Activated CD8-positive, alpha-beta T cell treated with anti-CD3 and anti-CD28 coated beads for 36 hours (primary cell): ENCODE measurements at regions not wholly inside any gene's neighbourhood (a gene's known extent, or its start where the extent isn't known, plus 50 kb on each side); places are given as distances from the start of the nearest gene placed in this dataset.

Source experiments
- ATAC-seq: fragments of 200-7000 bp; cut with Tn5 transposase; one replicate; pipeline ENCODE4 v1.10.0; 2021; ENCODE audit warnings: mild to moderate bottlenecking, moderate library complexity
- CTCF ChIA-PET: fragments of 350-600 bp; sonication (Branson Sonifier 250); formaldehyde crosslinking; loops from one replicate; lab custom pipeline; 2021; ENCODE audit warnings: antibody characterized with exemption; lab: Charles Lee
- POLR2A ChIA-PET: fragments of 350-600 bp; sonication (Branson Sonifier 250); formaldehyde crosslinking; loops from one replicate; lab custom pipeline; 2021; ENCODE audit warnings: antibody characterized with exemption; lab: Charles Lee
- DNase-seq: peaks from one replicate; pipeline ENCODE4 v3.0.0-alpha.2; 2020
- H3K27ac Mint-ChIP-seq: one replicate; pipeline ENCODE4 v1.8.0; 2021; ENCODE audit warnings: mild to moderate bottlenecking, mixed read lengths
- H3K27me3 Mint-ChIP-seq: one replicate; pipeline ENCODE4 v1.8.0; 2021; ENCODE audit warnings: mixed read lengths
- H3K36me3 Mint-ChIP-seq: one replicate; pipeline ENCODE4 v1.8.0; 2021; ENCODE audit warnings: low read depth, mixed read lengths
- H3K4me1 Mint-ChIP-seq: one replicate; pipeline ENCODE4 v1.8.0; 2021; ENCODE audit warnings: low read depth, mixed read lengths
- H3K4me3 Mint-ChIP-seq: one replicate; pipeline ENCODE4 v1.8.0; 2021; ENCODE audit warnings: mild to moderate bottlenecking, moderate library complexity, mixed read lengths
- H3K9me3 Mint-ChIP-seq: one replicate; pipeline ENCODE4 v1.8.0; 2021; ENCODE audit warnings: mixed read lengths
- CTCF ChIP-seq: fragments of 200-600 bp; IDR thresholded peaks from one replicate; pipeline ENCODE4 v1.8.0; 2022; ENCODE audit warnings: antibody characterized with exemption, mild to moderate bottlenecking
- intact Hi-C: fragments of 100-400 bp; cut with micrococcal nuclease; formaldehyde crosslinking; loops from one replicate; pipeline ENCODE4 v1.10.0; 2022

DNA sequence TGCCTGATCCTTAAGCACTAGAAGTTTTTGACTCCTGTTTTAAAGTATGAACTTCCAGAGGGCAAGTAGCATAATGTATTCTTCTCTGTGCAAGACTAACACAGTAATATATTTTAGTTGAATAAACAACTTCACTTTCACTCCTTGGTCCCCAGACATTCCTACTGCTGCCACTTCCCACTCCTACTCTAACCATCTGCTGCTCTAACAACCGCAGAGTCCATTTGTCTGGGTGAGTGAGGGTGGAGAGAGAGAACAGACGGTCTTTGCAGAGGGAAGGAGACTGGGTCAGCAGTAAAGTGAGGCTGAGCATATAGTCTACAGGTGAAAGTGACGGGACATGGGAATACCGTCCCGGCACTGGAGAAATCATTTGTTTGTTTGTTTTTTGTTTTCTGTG, 301.0 kb upstream of the SLCO3A1 start:
- Mint-ChIP-seq H3K4me1 (no peaks in the 10 kb centered on the region), H3K9me3 (no peaks in the 10 kb centered on the region), H3K27me3 (no peaks in the 10 kb centered on the region), H3K27ac (no peak overlapping the region), H3K36me3 (no peaks in the 10 kb centered on the region), H3K4me3 (no peak overlapping the region)
- ChIA-PET POLR2A (no interaction called here), CTCF (no interaction called here)
- no peak for TF ChIP-seq CTCF
- no peak for ATAC-seq
- no peak for DNase-seq
- intact Hi-C loops = no loop called here

DNA sequence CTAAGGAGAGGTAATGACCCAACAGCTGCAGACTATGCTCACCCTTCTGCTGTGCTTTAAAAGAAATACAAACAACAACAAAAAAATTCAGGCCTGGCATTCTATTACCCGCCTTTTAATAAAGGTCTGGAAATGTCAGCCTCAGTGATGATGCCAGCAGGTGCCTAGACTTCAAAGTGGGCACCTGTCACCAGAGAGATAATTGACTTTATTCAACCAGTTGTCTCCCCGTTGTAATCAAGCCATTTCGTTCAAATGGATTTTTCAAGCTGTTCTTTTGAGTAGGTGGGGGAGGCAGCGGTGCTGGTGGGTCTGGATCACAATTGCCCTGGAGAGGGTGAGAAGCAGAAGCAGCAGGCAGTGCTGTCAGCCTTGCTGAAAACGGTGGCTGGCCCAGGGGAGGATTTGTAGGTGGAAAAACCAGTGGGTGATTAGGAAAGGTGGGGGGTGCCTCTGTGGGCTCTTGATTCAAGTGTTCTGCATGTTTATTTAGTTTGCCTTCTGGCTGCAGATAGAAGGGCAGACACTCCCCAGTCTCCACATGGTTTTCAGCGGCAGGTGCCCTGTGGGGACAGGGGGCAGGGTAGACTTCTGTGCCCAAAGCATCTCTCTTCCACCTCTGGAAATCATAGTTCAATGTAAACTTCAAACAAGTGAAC, 300.2 kb upstream of the SLCO3A1 start:
- no peaks in the 10 kb centered on the region for H3K9me3 Mint-ChIP-seq
- H3K36me3 Mint-ChIP-seq = no peaks in the 10 kb centered on the region
- intact Hi-C loops = no loop called here
- POLR2A ChIA-PET = no interaction called here
- CTCF ChIA-PET = no interaction called here
- ATAC-seq = no peak
- DNase-seq = no peak
- H3K27ac Mint-ChIP-seq = no peak overlapping the region
- no peaks in the 10 kb centered on the region for H3K27me3 Mint-ChIP-seq
- TF ChIP-seq CTCF = no peak
- no peaks in the 10 kb centered on the region for H3K4me1 Mint-ChIP-seq
- no peak overlapping the region for H3K4me3 Mint-ChIP-seq

- no peaks in the 10 kb centered on the region for H3K4me1 Mint-ChIP-seq
- no peaks in the 10 kb centered on the region for H3K27me3 Mint-ChIP-seq
- ATAC-seq = no peak
- no peak overlapping the region for H3K27ac Mint-ChIP-seq
- no peaks in the 10 kb centered on the region for H3K36me3 Mint-ChIP-seq
- no peak for TF ChIP-seq CTCF
- intact Hi-C loops = no loop called here
- no peaks in the 10 kb centered on the region for H3K9me3 Mint-ChIP-seq
- POLR2A ChIA-PET = no interaction called here
- H3K4me3 Mint-ChIP-seq = no peak overlapping the region
- no peak for DNase-seq
- CTCF ChIA-PET = no interaction called here
Measured at GRCh38 chr15:91555312-91555711, 298.2 kb upstream of the SLCO3A1 start.

DNA sequence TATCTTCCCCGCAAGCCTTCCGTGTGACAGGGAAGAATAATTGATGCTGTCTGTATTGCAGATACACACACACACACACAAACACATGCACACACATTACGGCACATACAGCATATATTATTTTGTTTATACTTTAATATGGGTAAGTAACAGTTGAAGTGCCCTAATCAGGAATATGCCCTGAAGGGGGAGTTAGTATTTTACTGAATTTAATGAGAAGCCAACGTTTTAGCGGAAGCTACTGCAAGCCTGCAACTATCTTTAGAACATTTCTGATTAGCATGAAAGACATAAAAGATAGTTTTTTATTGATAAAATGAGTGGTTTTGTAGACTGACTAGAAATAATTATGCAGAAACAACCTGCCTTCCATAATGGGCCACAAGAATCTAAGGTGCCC, 296.6 kb upstream of the SLCO3A1 start:
- CTCF ChIA-PET = no interaction called here
- Mint-ChIP-seq H3K4me1 (no peaks in the 10 kb centered on the region), H3K27me3 (peaks cover 1% of the 10 kb centered on the region), H3K4me3 (no peak overlapping the region), H3K36me3 (no peaks in the 10 kb centered on the region), H3K9me3 (no peaks in the 10 kb centered on the region), H3K27ac (no peak overlapping the region)
- POLR2A ChIA-PET = no interaction called here
- no peak for ATAC-seq
- no peak for DNase-seq
- intact Hi-C loops = no loop called here
- no peak for TF ChIP-seq CTCF

DNA sequence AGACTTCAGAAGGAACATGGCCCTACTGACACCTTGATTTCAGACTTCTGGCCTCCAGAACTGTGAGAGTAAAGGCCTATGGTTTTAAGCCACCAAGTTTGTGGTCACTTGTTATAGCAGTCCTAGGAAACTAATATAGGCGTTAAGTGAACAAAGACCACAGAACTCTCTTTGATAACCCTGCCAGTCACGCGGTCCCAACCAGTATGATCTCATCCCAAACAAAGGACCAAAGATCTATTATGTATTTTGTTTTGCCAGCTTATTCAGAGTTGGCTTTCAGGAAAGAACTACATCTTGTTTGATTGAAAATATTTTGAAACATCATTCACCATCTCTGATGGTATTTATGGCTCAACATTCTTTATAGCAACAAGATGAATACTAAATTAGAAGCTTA, 294.4 kb upstream of the SLCO3A1 start:
- ChIA-PET POLR2A (no interaction called here), CTCF (interaction anchor here (2.2 kb wide), 1 partner anchor 147 kb away, joined by 5 read pairs; no protein-coding TSS in a partner anchor)
- no peaks in the 10 kb centered on the region for H3K4me1 Mint-ChIP-seq

More for the DNA sequence above, 294.4 kb upstream of the SLCO3A1 start:
- TF ChIP-seq CTCF = no peak
- intact Hi-C loops = no loop called here
- no peak for ATAC-seq
- DNase-seq = no peak
- no peaks in the 10 kb centered on the region for H3K36me3 Mint-ChIP-seq
- no peak overlapping the region for H3K4me3 Mint-ChIP-seq
- H3K27me3 Mint-ChIP-seq = peaks cover 1% of the 10 kb centered on the region
- H3K9me3 Mint-ChIP-seq = no peaks in the 10 kb centered on the region
- no peak overlapping the region for H3K27ac Mint-ChIP-seq
